ENCODE measurements at regions not wholly inside any gene's neighbourhood (a gene's known extent, or its start where the extent isn't known, plus 50 kb on each side); places are given as distances from the start of the nearest gene placed in this dataset.

- intact Hi-C loops (cut with micrococcal nuclease; ENCODE audit: unreplicated experiment), result no loop called here
- Mint-ChIP-seq H3K27me3 (ENCODE audit: unreplicated experiment) (no peaks in the 10 kb centered on the region), H3K27ac (ENCODE audit: unreplicated experiment) (no peak overlapping the region), H3K4me1 (ENCODE audit: low read depth, unreplicated experiment) (peaks cover 13% of the 10 kb centered on the region), H3K9me3 (ENCODE audit: low read depth, unreplicated experiment) (no peaks in the 10 kb centered on the region), H3K36me3 (ENCODE audit: insufficient read depth, unreplicated experiment) (no peaks in the 10 kb centered on the region), H3K4me3 (ENCODE audit: low read depth, unreplicated experiment) (no peak overlapping the region)
- no peak for DNase-seq
- no peak for TF ChIP-seq CTCF (IDR thresholded peaks at IDR 0.05; ENCODE audit: unreplicated experiment)
- BruUV-seq (replicated peaks), result no TSS peak
- CTCF ChIA-PET, result no interaction called here
These were observed 159.3 kb downstream of the CD83 start for GRCh38 chr6:14276667-14277404.

- peaks cover 13% of the 10 kb centered on the region for H3K4me1 Mint-ChIP-seq (ENCODE audit: low read depth, unreplicated experiment)
- H3K36me3 Mint-ChIP-seq (ENCODE audit: insufficient read depth, unreplicated experiment), result no peaks in the 10 kb centered on the region
- H3K27ac Mint-ChIP-seq (ENCODE audit: unreplicated experiment), result no peak overlapping the region
- H3K9me3 Mint-ChIP-seq (ENCODE audit: low read depth, unreplicated experiment), result no peaks in the 10 kb centered on the region
- no TSS peak for BruUV-seq (replicated peaks)
- CTCF ChIA-PET, result no interaction called here
- no peak overlapping the region for H3K4me3 Mint-ChIP-seq (ENCODE audit: low read depth, unreplicated experiment)
- DNase-seq, result no peak
- intact Hi-C loops (cut with micrococcal nuclease; ENCODE audit: unreplicated experiment), result no loop called here
- H3K27me3 Mint-ChIP-seq (ENCODE audit: unreplicated experiment), result no peaks in the 10 kb centered on the region
- TF ChIP-seq CTCF (IDR thresholded peaks at IDR 0.05; ENCODE audit: unreplicated experiment), result no peak
These were observed 159.9 kb downstream of the CD83 start for GRCh38 chr6:14277405-14277930.

DNA sequence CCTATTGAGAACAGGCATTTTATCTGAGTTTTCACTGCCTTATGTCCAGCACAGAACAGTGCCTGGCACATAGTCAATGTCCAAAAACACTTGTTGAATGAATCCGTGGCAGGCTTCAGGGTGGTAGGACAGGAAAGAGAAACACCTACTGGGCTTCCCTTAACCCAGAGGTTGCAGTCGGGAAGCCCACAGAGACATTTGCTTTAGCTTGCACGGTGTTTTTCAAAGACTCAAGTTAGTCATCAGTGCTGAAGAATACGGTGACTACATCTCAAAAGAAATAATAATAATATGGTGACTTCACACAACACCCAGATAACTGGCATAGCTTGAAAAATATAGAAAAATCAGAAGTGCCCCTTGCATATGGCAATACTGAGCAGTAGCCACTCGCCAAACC lies 160.4 kb downstream of the CD83 start:
- H3K4me1 Mint-ChIP-seq (ENCODE audit: low read depth, unreplicated experiment), result peaks cover 13% of the 10 kb centered on the region
- BruUV-seq (replicated peaks), result no TSS peak
- no peak overlapping the region for H3K27ac Mint-ChIP-seq (ENCODE audit: unreplicated experiment)
- DNase-seq, result no peak
- intact Hi-C loops (cut with micrococcal nuclease; ENCODE audit: unreplicated experiment), result no loop called here
- H3K27me3 Mint-ChIP-seq (ENCODE audit: unreplicated experiment), result no peaks in the 10 kb centered on the region
- H3K36me3 Mint-ChIP-seq (ENCODE audit: insufficient read depth, unreplicated experiment), result no peaks in the 10 kb centered on the region
- CTCF ChIA-PET, result interaction anchor here (0.7 kb wide), 1 partner anchor 299 kb away, joined by 8 read pairs; no protein-coding TSS in a partner anchor
- no peak for TF ChIP-seq CTCF (IDR thresholded peaks at IDR 0.05; ENCODE audit: unreplicated experiment)
- no peak overlapping the region for H3K4me3 Mint-ChIP-seq (ENCODE audit: low read depth, unreplicated experiment)
- no peaks in the 10 kb centered on the region for H3K9me3 Mint-ChIP-seq (ENCODE audit: low read depth, unreplicated experiment)

- H3K36me3 Mint-ChIP-seq (ENCODE audit: insufficient read depth, unreplicated experiment), result no peaks in the 10 kb centered on the region
- BruUV-seq (replicated peaks), result no TSS peak
- H3K4me3 Mint-ChIP-seq (ENCODE audit: low read depth, unreplicated experiment), result no peak overlapping the region
- H3K4me1 Mint-ChIP-seq (ENCODE audit: low read depth, unreplicated experiment), result peaks cover 13% of the 10 kb centered on the region
- H3K9me3 Mint-ChIP-seq (ENCODE audit: low read depth, unreplicated experiment), result no peaks in the 10 kb centered on the region
- no peaks in the 10 kb centered on the region for H3K27me3 Mint-ChIP-seq (ENCODE audit: unreplicated experiment)
- no peak overlapping the region for H3K27ac Mint-ChIP-seq (ENCODE audit: unreplicated experiment)
- CTCF ChIA-PET, result interaction anchor here (0.7 kb wide), 1 partner anchor 298 kb away, joined by 8 read pairs; no protein-coding TSS in a partner anchor
- TF ChIP-seq CTCF (IDR thresholded peaks at IDR 0.05; ENCODE audit: unreplicated experiment), result no peak
- intact Hi-C loops (cut with micrococcal nuclease; ENCODE audit: unreplicated experiment), result no loop called here
- no peak for DNase-seq
These were observed 160.9 kb downstream of the CD83 start for GRCh38 chr6:14278446-14278845.
